ENCODE measurements at regions not wholly inside any gene's neighbourhood (a gene's known extent, or its start where the extent isn't known, plus 50 kb on each side); places are given as distances from the start of the nearest gene placed in this dataset.
"Not testable (repeated sequence)": the region's sequence is repeated elsewhere in the genome, so short reads cannot be mapped to it uniquely, and the experiment has no call there.

DNA sequence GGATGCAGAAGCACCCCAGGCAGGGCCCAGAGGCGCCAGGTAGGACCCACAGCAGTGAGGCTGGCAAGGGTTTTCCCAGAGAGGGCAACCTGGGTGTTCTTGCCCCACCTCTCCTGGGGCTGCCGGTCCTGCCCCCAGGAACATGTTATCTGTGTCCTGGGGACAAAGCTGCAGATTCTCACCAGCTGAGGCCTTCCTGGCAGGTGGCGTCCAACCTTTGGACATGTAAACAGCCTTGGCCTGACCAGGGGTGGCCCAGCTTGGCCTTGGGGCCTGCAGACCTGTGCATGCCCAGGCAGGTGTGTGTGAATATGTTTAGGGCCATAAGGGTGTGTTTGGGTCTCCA, 101.8 kb upstream of the LARP1 start:
- no peak for DNase-seq (ENCODE audit: low read depth in 2 of 2)

GRCh38 chr5:154652746-154653417, 102.3 kb upstream of the LARP1 start:
- no peak for DNase-seq (ENCODE audit: low read depth in 2 of 2)

GRCh38 chr5:154651795-154652194, 103.4 kb upstream of the LARP1 start:
- DNase-seq (ENCODE audit: low read depth in 2 of 2) = not testable (repeated sequence)

DNA sequence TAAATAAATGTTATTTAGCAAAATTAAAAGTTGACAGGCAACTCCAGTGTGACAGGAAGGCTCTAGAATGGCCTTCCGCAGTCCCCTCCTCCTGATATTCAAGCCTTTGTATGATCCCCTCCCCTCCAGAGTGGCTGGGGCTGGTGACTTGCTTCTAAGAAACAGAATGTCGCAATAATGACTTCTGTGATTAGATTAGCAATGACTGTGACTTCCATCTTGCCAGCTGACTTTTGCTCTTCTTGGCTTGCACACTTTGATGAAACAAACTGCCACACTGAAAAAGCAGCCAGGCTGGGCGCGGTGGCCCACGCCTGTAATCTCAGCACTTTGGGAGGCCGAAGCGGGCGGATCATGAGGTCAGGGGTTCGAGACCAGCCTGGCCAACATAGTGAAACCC, 106.5 kb upstream of the LARP1 start:
- no peak for DNase-seq (ENCODE audit: low read depth in 2 of 2)

- DNase-seq (ENCODE audit: low read depth in 2 of 2) = no peak
Measured at GRCh38 chr5:154648229-154648628, 106.9 kb upstream of the LARP1 start.

GRCh38 chr5:154647761-154648145, 107.4 kb upstream of the LARP1 start:
- DNase-seq (ENCODE audit: low read depth in 2 of 2) = no peak

DNA sequence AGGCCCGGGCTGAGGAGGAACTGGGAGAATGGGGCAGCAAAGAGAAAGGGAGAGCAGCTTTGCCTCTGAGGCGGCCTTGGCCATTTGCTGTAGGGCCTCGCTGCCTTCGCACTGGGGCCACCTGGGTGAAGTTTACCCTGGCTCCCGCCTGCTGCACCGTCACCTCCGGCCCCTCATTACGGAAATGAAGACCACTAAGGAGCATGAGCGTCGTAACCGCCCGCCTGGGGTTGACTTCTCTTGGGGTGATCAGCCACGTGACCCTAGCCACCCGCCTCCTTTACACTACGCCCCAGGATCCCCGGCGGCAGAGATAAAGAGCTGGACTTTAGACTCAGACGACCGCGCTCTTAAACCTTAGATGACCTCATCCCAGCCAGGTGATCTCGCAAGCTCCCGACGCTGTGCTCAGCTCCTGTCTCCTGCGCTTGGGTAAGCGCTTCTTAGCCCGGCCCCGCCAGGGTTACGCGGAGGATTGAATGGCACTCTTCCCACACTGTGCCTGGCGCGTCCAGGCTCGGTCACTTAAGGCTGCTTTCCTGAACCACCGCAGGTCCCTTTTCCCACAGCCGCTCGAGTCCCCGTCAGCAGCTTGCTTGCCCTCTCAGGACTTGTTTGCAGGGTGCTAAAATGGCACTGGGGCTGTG, 107.9 kb upstream of the LARP1 start:
- DNase-seq (ENCODE audit: low read depth in 2 of 2) = no peak

- DNase-seq (ENCODE audit: low read depth in 2 of 2) = no peak
Measured at GRCh38 chr5:154646745-154647113, 108.4 kb upstream of the LARP1 start.

DNA sequence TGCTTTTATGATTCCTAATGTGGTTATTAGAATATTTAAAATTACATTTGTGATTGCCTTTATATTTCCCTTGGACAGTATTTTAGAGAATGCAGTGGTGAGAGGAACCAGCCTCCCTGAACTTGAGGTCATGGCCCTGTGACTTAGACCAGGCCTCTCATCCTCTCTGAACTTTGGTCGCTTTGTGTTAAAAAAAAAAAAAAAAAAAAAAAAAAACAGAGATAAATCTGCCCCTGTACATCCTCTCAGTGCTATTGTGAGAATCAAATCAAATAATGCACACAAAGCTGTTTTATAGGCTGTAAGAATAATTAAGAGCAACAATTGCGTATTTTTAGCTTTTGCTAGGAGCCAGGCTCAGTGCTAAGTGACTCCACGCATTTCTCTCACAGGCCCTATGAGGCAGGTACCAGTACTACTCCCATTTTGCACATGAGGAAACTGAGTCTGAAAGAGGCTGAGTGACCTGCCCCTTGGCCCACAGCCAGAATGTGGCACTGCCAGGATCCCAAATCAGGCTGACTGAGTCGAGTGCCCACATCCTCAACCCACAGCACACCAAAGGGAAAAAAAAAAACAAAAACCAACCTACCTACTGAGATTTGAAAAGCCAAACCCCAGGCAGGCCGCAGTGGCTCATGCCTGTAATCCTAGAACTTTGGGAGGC, 110.3 kb upstream of the LARP1 start:
- DNase-seq (ENCODE audit: low read depth in 2 of 2) = no peak

DNA sequence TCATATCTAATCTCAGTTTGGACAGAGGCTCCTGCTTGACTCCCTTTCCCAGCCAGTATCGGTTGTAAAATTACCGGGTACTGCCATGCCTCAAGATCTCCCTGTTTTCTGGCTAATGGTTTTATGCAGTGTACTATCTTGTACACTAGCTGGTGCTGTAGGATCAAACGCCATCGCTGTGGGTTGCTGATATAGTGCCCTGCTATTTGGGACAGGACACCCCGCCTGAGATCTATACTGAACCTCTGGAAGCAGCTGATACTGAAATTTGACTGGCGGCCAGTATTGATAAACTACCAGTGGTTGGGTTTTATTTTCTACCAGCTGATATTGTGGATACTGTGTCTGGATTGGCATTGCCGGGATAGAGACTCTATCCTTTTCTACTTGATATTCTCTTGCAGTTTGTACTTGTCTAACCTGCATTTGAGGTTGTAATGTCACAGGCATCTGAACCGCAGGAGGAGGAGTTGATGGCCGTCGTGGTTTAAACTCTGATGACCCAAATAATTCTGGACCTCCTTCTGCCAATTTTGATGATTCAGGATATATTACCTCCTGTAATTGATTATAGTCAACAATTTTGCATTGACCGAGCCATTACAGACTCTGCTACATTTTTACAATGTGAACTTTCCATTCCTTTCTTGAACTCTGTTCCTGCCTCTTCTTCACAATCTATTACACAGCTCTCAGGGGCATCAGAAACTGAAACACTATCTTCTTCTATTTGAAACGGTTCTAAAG, 112.5 kb upstream of the LARP1 start:
- DNase-seq (ENCODE audit: low read depth in 2 of 2) = no peak

DNA sequence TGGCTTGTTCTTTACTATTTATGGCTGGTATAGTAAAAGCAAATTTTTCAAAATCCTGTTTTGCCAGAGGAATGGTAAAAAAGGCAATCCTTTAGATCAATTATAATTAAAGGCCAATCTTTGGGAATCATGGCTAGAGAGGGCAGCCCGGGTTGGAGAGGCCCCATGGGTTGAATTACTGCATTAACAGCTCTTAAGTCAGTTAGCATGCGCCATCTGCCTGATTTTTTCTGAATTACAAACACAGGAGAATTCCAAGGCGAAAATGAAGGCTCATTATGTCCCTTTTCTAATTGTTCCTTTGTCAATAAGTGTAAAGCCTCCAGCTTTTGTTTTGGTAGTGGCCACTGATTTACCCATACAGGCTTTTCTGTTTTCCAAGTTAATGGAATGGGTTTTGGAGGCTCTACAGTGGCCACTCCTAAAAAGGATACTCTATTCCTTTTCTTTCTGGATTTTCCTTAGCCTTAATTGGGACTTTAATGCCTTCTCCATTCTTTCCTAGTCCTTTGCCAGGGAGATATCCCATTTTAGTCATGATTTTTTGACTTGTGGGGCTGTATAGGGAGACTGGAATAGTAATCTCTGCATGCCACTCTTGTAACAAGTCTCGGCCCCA, 114.9 kb upstream of the LARP1 start:
- DNase-seq (ENCODE audit: low read depth in 2 of 2) = not testable (repeated sequence)

DNA sequence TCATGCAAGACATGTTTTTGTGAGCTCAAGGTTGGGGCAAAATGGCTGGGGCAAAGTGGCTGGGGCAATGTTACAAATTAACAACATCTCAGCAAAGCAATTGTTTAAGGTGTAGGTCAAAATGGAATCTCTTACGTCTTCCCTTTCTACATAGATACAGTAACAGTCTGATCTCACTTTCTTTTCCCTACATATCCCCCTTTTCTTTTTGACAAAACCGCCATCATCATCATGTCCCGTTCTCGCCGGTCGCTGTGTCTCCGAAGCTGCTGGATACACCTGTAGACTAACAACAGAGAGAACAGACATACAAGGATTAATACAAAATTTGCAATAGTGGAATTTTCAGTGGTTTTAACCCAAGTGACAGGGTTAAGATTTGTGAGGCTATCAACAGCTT, 118.4 kb upstream of the LARP1 start:
- not testable (repeated sequence) for DNase-seq (ENCODE audit: low read depth in 2 of 2)

- not testable (repeated sequence) for DNase-seq (ENCODE audit: low read depth in 2 of 2)
Measured at GRCh38 chr5:154636271-154636670, 118.9 kb upstream of the LARP1 start.

DNA sequence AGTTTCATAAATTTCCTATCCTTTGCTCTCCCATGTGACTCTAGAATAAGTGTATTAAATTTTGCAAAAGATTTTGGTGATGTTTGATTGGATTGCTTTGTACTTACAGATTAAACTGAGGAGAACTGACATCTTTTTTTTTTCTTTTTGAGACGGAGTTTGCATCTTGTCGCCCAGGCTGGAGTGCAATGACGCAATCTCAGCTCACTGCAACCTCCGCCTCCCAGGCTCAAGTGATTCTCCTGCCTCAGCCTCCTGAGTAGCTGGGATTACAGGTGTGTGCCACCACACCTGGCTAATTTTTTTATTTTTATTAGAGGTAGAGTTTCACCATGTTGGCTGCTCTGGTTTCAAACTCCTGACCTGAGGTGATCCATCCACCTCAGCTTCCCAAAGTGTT, 121.4 kb upstream of the LARP1 start:
- not testable (repeated sequence) for DNase-seq (ENCODE audit: low read depth in 2 of 2)

- DNase-seq (ENCODE audit: low read depth in 2 of 2) = no peak
Measured at GRCh38 chr5:154631141-154631540, 124.0 kb upstream of the LARP1 start.

GRCh38 chr5:154630410-154630809, 124.8 kb upstream of the LARP1 start:
- no peak for DNase-seq (ENCODE audit: low read depth in 2 of 2)

GRCh38 chr5:154628685-154629084, 126.5 kb upstream of the LARP1 start:
- DNase-seq (ENCODE audit: low read depth in 2 of 2) = no peak

DNA sequence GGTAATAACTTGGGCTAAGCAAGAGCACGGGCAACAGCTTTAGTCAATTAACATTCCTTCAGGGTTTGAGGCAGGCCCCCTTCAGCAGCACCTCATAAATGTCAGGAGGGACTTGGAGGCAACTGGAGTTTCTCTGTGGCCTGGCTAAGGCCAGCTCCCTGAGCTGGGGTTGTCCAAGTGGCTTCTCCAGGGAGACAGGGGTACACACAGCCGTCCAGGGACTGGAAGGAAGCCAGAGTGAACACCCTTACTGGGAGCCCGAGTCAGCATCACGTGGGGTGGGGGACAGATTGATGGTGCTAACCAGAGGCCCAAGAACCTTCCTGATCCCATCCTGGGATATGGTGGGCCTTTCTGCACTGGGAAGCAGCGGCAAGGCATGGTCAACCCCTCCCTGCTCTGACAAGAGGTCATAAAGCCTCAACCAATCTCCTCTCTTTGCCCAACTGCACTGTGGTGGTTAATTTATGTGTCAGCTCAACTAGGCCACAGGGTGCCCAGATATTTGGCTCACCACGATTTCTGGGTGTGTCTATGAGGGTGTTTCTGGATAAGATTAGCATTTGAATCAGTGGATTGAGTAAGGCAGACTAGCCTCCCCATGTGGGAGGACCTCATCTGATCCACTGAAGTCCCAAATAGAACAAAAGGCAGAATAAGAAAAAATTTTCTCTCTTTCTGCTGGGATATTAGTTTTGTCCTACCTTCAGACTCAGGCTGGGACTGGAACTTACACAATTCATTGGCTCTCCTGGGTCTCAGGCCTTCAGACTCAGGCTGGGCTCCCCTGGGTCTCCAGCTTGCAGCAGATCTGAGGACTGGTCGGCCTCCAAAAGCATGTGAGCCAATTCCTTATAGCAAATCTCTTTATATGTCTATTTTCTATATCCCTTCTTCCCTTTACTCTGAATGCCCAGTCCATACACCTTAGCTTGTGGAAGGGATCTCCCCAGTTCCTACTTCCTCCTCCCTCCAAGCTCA, 127.2 kb upstream of the LARP1 start:
- no peak for DNase-seq (ENCODE audit: low read depth in 2 of 2)

DNA sequence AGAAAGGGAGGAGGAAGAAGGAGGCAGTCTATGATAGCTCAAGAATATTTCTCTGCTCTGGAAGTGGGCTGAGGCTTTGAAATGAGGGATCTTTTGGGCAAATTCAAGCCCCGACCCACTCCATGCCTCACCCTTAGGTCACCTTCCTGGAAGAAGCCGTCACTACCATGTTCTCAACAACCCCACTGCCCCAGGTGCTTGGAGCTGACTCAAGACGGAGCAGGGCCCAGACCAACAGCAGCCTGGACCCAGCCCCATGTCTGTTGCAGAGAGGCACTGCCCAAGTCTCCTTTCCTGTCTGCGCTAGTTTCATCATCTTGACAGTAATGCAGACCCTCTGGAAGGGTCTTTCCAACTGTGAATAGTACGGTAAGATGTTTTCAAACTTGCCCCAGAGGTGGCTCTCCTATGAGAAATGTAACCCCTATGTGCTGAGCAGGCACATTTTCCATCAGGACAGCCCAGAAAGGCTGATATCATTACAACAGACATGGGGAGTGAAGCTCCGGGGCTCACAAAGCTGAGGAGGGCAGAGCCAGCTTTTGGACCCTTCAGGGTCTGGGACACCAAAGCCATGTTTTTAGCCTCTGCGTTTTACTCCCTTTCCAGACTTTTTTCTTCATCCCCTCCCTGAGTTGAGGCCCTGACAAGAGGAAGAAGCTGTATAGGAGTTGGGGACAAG, 128.2 kb upstream of the LARP1 start:
- no peak for DNase-seq (ENCODE audit: low read depth in 2 of 2)

DNA sequence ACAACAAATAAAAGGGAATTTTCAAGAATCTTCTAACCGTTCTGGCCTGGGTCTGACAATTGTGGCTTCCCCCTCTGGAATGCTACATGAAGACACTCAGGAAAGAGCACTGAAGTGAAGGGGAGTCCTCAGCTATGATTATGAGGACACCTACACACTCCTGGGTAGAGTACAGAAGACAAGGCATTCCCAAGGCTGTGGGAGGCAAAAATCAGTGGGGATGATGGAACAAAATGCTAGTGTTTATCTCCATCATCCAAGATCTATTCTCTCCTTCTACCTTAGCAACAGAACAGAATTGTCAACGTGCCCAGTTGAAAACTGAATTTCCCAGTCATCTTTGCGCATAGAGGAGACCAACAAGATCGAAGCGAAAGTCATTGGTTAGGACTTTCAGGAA, 130.1 kb upstream of the LARP1 start:
- DNase-seq (ENCODE audit: low read depth in 2 of 2) = no peak

All from stimulated activated CD8-positive, alpha-beta memory T cell treated with anti-CD3 and anti-CD28 coated beads, Interleukin-7, amount 100 ng/mL, for 1 hour (primary cell).